ENCODE measurements at regions not wholly inside any gene's neighbourhood (a gene's known extent, or its start where the extent isn't known, plus 50 kb on each side); places are given as distances from the start of the nearest gene placed in this dataset.

- Histone ChIP-seq H3K27me3 (replicated peaks in 1 of 7) (no peaks in the 10 kb centered on the region), H3K27ac (no peak overlapping the region), H3K4me1 (no peaks in the 10 kb centered on the region), H3K9me3 (no peaks in the 10 kb centered on the region), H3K4me3 (no peak overlapping the region), H3K36me3 (no peaks in the 10 kb centered on the region)
- no peak for DNase-seq
- TF ChIP-seq POLR2AphosphoS5 (IDR thresholded peaks at IDR 0.05) (no peak), POLR2A (IDR thresholded peaks at IDR 0.05) (no peak)
- TF ChIP-seq, protein P1, sequence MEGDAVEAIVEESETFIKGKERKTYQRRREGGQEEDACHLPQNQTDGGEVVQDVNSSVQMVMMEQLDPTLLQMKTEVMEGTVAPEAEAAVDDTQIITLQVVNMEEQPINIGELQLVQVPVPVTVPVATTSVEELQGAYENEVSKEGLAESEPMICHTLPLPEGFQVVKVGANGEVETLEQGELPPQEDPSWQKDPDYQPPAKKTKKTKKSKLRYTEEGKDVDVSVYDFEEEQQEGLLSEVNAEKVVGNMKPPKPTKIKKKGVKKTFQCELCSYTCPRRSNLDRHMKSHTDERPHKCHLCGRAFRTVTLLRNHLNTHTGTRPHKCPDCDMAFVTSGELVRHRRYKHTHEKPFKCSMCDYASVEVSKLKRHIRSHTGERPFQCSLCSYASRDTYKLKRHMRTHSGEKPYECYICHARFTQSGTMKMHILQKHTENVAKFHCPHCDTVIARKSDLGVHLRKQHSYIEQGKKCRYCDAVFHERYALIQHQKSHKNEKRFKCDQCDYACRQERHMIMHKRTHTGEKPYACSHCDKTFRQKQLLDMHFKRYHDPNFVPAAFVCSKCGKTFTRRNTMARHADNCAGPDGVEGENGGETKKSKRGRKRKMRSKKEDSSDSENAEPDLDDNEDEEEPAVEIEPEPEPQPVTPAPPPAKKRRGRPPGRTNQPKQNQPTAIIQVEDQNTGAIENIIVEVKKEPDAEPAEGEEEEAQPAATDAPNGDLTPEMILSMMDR (IDR thresholded peaks at IDR 0.05 in 8 of 11, conservative IDR thresholded peaks at IDR 0.05 in 3 of 11) = no peak
- intact Hi-C loops (cut with DNase I; ENCODE audit: low total_unique reads) = no loop called here
Measured at GRCh38 chr18:61064911-61065310, 268.3 kb upstream of the CDH20 start.

DNA sequence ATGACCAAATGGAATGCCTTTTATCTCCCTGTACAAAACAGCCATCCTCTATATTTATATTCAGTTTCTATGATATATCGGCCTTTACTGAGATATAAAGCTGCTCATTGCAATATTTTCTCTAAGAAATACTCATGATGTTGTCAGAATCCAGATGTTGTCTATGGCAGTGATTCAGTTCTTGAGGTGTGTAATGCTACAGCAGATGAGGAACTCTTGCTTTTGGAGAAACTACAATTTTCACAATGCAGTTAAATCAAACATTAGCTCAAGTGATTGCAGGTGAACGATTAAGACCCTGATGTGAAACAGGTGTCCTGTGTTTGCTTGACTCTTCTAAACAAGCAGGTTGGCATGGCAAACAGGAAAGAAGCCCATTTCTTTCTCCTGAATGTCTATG is 256.2 kb upstream of the CDH20 start:
- TF ChIP-seq POLR2AphosphoS5 (IDR thresholded peaks at IDR 0.05) (no peak), POLR2A (IDR thresholded peaks at IDR 0.05) (no peak)
- TF ChIP-seq, protein P1 (IDR thresholded peaks at IDR 0.05 in 8 of 11, conservative IDR thresholded peaks at IDR 0.05 in 3 of 11) = no peak
- no peaks in the 10 kb centered on the region for H3K4me1 ChIP-seq
- WGBS, 5 donors = 84 to 95% (median 89%) methylated on average over 2 of the region's 2 CpGs
- H3K9me3 ChIP-seq = no peaks in the 10 kb centered on the region
- no peak overlapping the region for H3K27ac ChIP-seq
- no peak overlapping the region for H3K4me3 ChIP-seq
- no peaks in the 10 kb centered on the region for H3K27me3 ChIP-seq (replicated peaks in 1 of 7)
- no peak for DNase-seq
- no peaks in the 10 kb centered on the region for H3K36me3 ChIP-seq
- intact Hi-C loops (cut with DNase I; ENCODE audit: low total_unique reads) = no loop called here

DNA sequence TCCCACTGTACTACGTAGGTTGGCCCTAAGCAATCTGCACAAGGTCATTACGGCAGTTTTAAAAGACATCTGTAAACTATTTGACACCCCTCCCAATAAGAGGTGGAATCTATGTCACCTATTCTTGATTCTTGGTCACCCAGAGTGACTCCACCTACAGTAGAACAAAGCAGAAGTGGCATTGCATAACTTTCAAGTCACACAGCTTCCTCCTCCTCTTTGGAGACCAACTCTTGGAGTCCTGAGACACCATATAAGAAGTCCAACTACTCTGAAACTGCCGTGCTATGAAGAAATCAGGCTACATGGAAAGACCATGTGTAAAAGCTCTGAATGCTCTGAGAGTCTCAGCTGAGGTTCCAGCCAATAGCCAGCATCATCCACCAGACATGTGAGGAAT is 253.5 kb upstream of the CDH20 start:
- 61 to 76% (median 70%) methylated on average over 3 of the region's 3 CpGs for WGBS, 5 donors
- H3K27ac ChIP-seq = no peak overlapping the region
- H3K4me3 ChIP-seq = no peak overlapping the region
- no peaks in the 10 kb centered on the region for H3K9me3 ChIP-seq
- H3K27me3 ChIP-seq (replicated peaks in 1 of 7) = no peaks in the 10 kb centered on the region
- intact Hi-C loops (cut with DNase I; ENCODE audit: low total_unique reads) = no loop called here
- no peaks in the 10 kb centered on the region for H3K36me3 ChIP-seq
- TF ChIP-seq, protein P1 (IDR thresholded peaks at IDR 0.05 in 8 of 11, conservative IDR thresholded peaks at IDR 0.05 in 3 of 11) = no peak
- TF ChIP-seq POLR2A (IDR thresholded peaks at IDR 0.05) (no peak), POLR2AphosphoS5 (IDR thresholded peaks at IDR 0.05) (no peak)
- DNase-seq = no peak
- no peaks in the 10 kb centered on the region for H3K4me1 ChIP-seq

- intact Hi-C loops (cut with DNase I; ENCODE audit: low total_unique reads) = no loop called here
- Histone ChIP-seq H3K27ac (no peak overlapping the region), H3K4me3 (no peak overlapping the region), H3K4me1 (no peaks in the 10 kb centered on the region), H3K9me3 (no peaks in the 10 kb centered on the region), H3K36me3 (no peaks in the 10 kb centered on the region), H3K27me3 (replicated peaks in 1 of 7) (no peaks in the 10 kb centered on the region)
- TF ChIP-seq, protein P1 (IDR thresholded peaks at IDR 0.05 in 8 of 11, conservative IDR thresholded peaks at IDR 0.05 in 3 of 11) = no peak
- no peak for TF ChIP-seq POLR2A (IDR thresholded peaks at IDR 0.05)
- no peak for TF ChIP-seq POLR2AphosphoS5 (IDR thresholded peaks at IDR 0.05)
- WGBS, 5 donors = 73 to 88% (median 79%) methylated on average over 3 of the region's 3 CpGs
- DNase-seq = no peak
Measured at GRCh38 chr18:61080954-61081528, 252.2 kb upstream of the CDH20 start.
